ENCODE measurements at regions not wholly inside any gene's neighbourhood (a gene's known extent, or its start where the extent isn't known, plus 50 kb on each side); places are given as distances from the start of the nearest gene placed in this dataset.

DNA sequence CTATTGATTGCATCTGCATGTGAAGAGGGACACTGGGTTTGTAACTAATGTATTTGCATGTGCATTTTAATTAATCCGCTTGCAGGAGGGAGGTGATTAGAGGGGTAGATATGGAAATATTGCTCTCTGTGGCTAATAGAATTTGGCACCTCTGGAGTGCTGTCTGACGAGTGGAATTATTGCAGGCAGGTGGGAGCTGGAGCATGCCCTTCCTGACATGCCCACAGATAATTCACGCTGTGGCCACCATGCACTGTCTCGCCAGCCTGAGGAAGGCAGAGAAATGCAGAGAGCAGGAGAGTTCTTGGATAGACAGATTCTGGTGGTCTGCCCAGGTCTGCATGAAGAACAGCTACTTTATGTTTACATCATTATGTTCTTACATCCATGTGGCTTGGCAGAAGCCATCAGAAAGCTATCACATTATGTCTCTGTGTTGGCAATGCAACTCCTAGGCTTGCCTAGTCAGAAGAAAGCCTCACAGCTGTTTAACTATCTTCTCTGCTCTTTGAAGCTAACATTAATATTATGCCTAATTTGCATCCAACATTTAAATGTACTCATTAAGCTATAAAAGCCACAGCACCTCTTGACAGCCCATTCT, 89.4 kb upstream of the DRD2 start:
- no peak overlapping the region for H2BK20ac ChIP-seq (ENCODE audit: low read depth, low read length)
- no peak overlapping the region for H3K56ac ChIP-seq (ENCODE audit: extremely low read depth, insufficient read depth, low read length)
- no peak overlapping the region for H3K9ac ChIP-seq (ENCODE audit: low read depth, low read length)
- intact Hi-C loops (cut with micrococcal nuclease) = no loop called here
- no peaks in the 10 kb centered on the region for H3K9me3 ChIP-seq (ENCODE audit: control insufficient read depth, insufficient read depth, low read length)
- no peak overlapping the region for H3K18ac ChIP-seq (ENCODE audit: low read depth, low read length)
- CTCF ChIA-PET = no interaction called here
- H3K4me2 ChIP-seq (ENCODE audit: low read depth, low read length) = no peak overlapping the region
- no peak overlapping the region for H2AK5ac ChIP-seq (ENCODE audit: low read depth, low read length)
- no peaks in the 10 kb centered on the region for H3K79me1 ChIP-seq (ENCODE audit: low read depth in 1 of 2, low read length in 2 of 2)
- no peak overlapping the region for H2BK5ac ChIP-seq (ENCODE audit: low read depth, low read length, poor library complexity, severe bottlenecking)
- H3K36me3 ChIP-seq (ENCODE audit: control insufficient read depth, insufficient read depth, low read length) = no peaks in the 10 kb centered on the region
- H2AK9ac ChIP-seq (replicated peaks; ENCODE audit: low read depth, low read length, poor library complexity) = no peak overlapping the region
- H4K8ac ChIP-seq (ENCODE audit: low read depth in 2 of 2, low read length in 2 of 2) = no peak overlapping the region
- H3K4ac ChIP-seq (ENCODE audit: low read depth, low read length) = no peak overlapping the region
- no CpG with 5 or more reads among the region's 4 CpGs for WGBS, 2 experiments (ENCODE audit: extremely low coverage in 2 of 2, insufficient read length in 1 of 2)
- POLR2A ChIA-PET (ENCODE audit: unreplicated experiment) = no interaction called here
- no peaks in the 10 kb centered on the region for H4K20me1 ChIP-seq (ENCODE audit: insufficient read depth, low read length)
- H3K14ac ChIP-seq (replicated peaks; ENCODE audit: low read depth, low read length) = no peak overlapping the region
- H2BK120ac ChIP-seq (ENCODE audit: low read depth, low read length) = no peak overlapping the region
- no peaks in the 10 kb centered on the region for H3K9me1 ChIP-seq (ENCODE audit: insufficient read depth, low read length)
- H4K91ac ChIP-seq (ENCODE audit: insufficient read depth, low read depth, low read length) = no peak overlapping the region
- DNase-seq (no peak), ATAC-seq (ENCODE audit: low read depth) (no peak)
- H3K4me3 ChIP-seq (ENCODE audit: insufficient read depth, low read depth, low read length) = no peak overlapping the region
- H3K27ac ChIP-seq (ENCODE audit: insufficient read depth, low read length) = no peak overlapping the region
- no peak overlapping the region for H2BK15ac ChIP-seq (ENCODE audit: low read depth, low read length)
- H4K5ac ChIP-seq (ENCODE audit: low read depth, low read length) = no peak overlapping the region
- in situ Hi-C loops (cut with MboI; ENCODE audit: low sequenced_read_pairs) = no loop called here
- H3K23ac ChIP-seq (ENCODE audit: low read depth, low read length) = no peak overlapping the region
- H2AFZ ChIP-seq (replicated peaks; ENCODE audit: low read length, poor library complexity) = no peak overlapping the region
- no TSS peak for BruUV-seq (replicated peaks)
- no peak for TF ChIP-seq MXI1 (IDR thresholded peaks at IDR 0.05; ENCODE audit: borderline replicate concordance, low read depth, low read length)
- no peak for TF ChIP-seq CTCF (conservative IDR thresholded peaks at IDR 0.05; ENCODE audit: low read depth, low read length)
- TF ChIP-seq, protein P1, sequence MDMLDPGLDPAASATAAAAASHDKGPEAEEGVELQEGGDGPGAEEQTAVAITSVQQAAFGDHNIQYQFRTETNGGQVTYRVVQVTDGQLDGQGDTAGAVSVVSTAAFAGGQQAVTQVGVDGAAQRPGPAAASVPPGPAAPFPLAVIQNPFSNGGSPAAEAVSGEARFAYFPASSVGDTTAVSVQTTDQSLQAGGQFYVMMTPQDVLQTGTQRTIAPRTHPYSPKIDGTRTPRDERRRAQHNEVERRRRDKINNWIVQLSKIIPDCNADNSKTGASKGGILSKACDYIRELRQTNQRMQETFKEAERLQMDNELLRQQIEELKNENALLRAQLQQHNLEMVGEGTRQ (IDR thresholded peaks at IDR 0.05; ENCODE audit: low read depth, low read length) = no peak
- no peak for TF ChIP-seq CHD1 (IDR thresholded peaks at IDR 0.05; ENCODE audit: low read depth, low read length)
- no peak for TF ChIP-seq RFX5 (IDR thresholded peaks at IDR 0.05; ENCODE audit: low read depth, low read length)
- TF ChIP-seq RCOR1 (IDR thresholded peaks at IDR 0.05; ENCODE audit: insufficient replicate concordance, low read length) = no peak
- TF ChIP-seq, protein P2, sequence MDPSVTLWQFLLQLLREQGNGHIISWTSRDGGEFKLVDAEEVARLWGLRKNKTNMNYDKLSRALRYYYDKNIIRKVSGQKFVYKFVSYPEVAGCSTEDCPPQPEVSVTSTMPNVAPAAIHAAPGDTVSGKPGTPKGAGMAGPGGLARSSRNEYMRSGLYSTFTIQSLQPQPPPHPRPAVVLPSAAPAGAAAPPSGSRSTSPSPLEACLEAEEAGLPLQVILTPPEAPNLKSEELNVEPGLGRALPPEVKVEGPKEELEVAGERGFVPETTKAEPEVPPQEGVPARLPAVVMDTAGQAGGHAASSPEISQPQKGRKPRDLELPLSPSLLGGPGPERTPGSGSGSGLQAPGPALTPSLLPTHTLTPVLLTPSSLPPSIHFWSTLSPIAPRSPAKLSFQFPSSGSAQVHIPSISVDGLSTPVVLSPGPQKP (IDR thresholded peaks at IDR 0.05; ENCODE audit: borderline replicate concordance, low read depth, low read length) = no peak
- no peak for TF ChIP-seq CEBPB (IDR thresholded peaks at IDR 0.05; ENCODE audit: low read depth, low read length)
- no peak for TF ChIP-seq BHLHE40 (IDR thresholded peaks at IDR 0.05; ENCODE audit: low read depth, low read length)
- TF ChIP-seq SMC3 (IDR thresholded peaks at IDR 0.05; ENCODE audit: low read depth, low read length) = no peak
- TF ChIP-seq POLR2A (IDR thresholded peaks at IDR 0.05; ENCODE audit: low read depth, low read length) = no peak
- no peak for TF ChIP-seq RAD21 (IDR thresholded peaks at IDR 0.05; ENCODE audit: low read length)
- TF ChIP-seq MAFK (IDR thresholded peaks at IDR 0.05; ENCODE audit: low read depth, low read length) = no peak
- H3K27me3 ChIP-seq (ENCODE audit: control insufficient read depth, insufficient read depth, low read length) = peaks cover 16% of the 10 kb centered on the region
- dilution Hi-C loops (cut with HindIII; ENCODE audit: low sequenced_read_pairs, unreplicated experiment) = no loop called here
- H3K4me1 ChIP-seq (ENCODE audit: control insufficient read depth, insufficient read depth, low read length) = no peaks in the 10 kb centered on the region

All from IMR-90 (cell line).